22Rv1 (cell line): ENCODE measurements at regions not wholly inside any gene's neighbourhood (a gene's known extent, or its start where the extent isn't known, plus 50 kb on each side); places are given as distances from the start of the nearest gene placed in this dataset.

Source experiments
- ZFX ChIP-seq: fragments of 450-650 bp; IDR thresholded peaks from 2 replicates; pipeline ENCODE4 v1.6.1; 2017; ENCODE audit warnings: antibody characterized with exemption, borderline replicate concordance
- TF ChIP-seq, protein P1 (sequence below): fragments of 450-650 bp; IDR thresholded peaks from 2 replicates; pipeline ENCODE4 v1.5.1; 2017; ENCODE audit warnings: mild to moderate bottlenecking

DNA sequence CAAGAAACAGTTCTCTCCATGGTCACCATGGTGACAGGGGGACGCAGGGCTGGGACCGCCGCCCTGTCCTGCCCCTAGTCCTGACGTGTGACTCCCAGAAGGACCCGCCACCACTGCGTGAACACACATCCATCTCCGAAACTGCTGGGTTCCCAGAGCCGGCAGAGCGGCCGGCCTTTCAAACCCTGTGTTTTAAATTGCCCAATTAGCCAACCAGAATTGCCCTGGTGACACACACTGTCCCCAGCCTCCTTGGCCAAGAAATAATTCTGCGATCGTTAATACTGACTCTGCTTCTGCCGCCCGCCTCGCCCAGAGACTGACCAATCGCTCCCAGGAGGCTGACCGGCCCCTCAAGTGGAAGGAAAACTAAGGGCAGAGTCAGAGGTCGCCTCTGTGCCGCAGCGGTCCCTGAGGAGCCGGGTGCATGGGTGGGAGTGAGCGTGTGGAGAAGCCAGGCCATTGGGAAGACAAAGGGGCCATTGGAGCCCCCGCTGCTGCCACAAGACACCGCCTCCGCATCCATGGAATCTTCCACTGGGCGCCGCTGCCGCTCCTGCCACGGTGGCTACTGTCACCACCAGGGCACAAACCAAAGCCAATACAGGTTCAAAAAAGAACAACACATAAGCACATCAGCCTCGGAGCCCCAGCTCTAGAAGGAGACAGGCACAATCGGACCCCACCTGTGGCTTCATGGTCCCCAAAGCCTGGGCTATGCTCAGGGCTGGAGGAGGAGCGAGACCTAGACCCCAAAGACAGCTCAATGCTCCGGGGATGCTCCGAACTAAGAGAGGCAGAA is 273.2 kb downstream of the NPHP4 start:
- TF ChIP-seq, protein P1, sequence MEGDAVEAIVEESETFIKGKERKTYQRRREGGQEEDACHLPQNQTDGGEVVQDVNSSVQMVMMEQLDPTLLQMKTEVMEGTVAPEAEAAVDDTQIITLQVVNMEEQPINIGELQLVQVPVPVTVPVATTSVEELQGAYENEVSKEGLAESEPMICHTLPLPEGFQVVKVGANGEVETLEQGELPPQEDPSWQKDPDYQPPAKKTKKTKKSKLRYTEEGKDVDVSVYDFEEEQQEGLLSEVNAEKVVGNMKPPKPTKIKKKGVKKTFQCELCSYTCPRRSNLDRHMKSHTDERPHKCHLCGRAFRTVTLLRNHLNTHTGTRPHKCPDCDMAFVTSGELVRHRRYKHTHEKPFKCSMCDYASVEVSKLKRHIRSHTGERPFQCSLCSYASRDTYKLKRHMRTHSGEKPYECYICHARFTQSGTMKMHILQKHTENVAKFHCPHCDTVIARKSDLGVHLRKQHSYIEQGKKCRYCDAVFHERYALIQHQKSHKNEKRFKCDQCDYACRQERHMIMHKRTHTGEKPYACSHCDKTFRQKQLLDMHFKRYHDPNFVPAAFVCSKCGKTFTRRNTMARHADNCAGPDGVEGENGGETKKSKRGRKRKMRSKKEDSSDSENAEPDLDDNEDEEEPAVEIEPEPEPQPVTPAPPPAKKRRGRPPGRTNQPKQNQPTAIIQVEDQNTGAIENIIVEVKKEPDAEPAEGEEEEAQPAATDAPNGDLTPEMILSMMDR: peak; percentile 25
- TF ChIP-seq ZFX: no peak
